Motor neuron (in vitro differentiated cells): ENCODE measurements at regions not wholly inside any gene's neighbourhood (a gene's known extent, or its start where the extent isn't known, plus 50 kb on each side); places are given as distances from the start of the nearest gene placed in this dataset.

Experiments
- ATAC-seq, 8 experiments: fragments of 200-7000 bp; cut with Tn5 transposase; replicated peaks in 6 of 8; 2 replicates each; pipeline ENCODE4 v1.8.0; 2021; ENCODE audit warnings: mild to moderate bottlenecking in 8 of 8, moderate library complexity in 8 of 8
- H3K27ac ChIP-seq, 2 donors: fragments of 250-450 bp; sonication (Bioruptor Pico); 2 replicates each; pipeline ENCODE4 v1.9.0; 2021; ENCODE audit warnings: antibody characterized with exemption in 2 of 2, mild to moderate bottlenecking in 2 of 2, moderate library complexity in 1 of 2
- H3K4me1 ChIP-seq, 2 donors: fragments of 250-450 bp; sonication (Bioruptor Pico); replicated peaks in 1 of 2; 2 replicates each; pipeline ENCODE4 v1.6.1; 2021; ENCODE audit warnings: antibody characterized with exemption in 2 of 2, mild to moderate bottlenecking in 2 of 2, moderate library complexity in 1 of 2
- H3K4me3 ChIP-seq, 5 donors: fragments of 250-450 bp; sonication (Bioruptor Pico); 2 replicates each; pipeline ENCODE4 v1.9.0; 2021; ENCODE audit warnings: antibody characterized with exemption in 5 of 5, mild to moderate bottlenecking in 5 of 5, moderate library complexity in 4 of 5
- WGBS, 10 experiments: fragments of 450-650 bp; shearing (Covaris generic); methylation state at CpG; one replicate each; pipeline ENCODE4 v1.0.0; 2022; 5-methylcytosine and 5-hydroxymethylcytosine counted together
- in situ Hi-C, 9 experiments: fragments of 400-800 bp; cut with MboI; loops; one replicate each; pipeline ENCODE4 v1.15.0; 2021; ENCODE audit warnings: low sequenced_read_pairs in 9 of 9, low pct_unique_long_range_greater_than_20kb in 2 of 9; ENCODE audit not compliant: unreplicated experiment in 9 of 9

GRCh38 chr17:77707546-77707945 is 251.0 kb upstream of the TNRC6C start:
- in situ Hi-C loops: no loop called here
- 36 to 89% (median 60%) methylated on average over 1 to 3 of the region's 4 CpGs; no CpG with 5 or more reads in 4 of the 10 experiments for WGBS, 10 experiments
- Histone ChIP-seq H3K4me3 (no peak overlapping the region), H3K4me1 (peaks cover 0 to 5% of the 10 kb centered on the region in 2 donors), H3K27ac (no peak overlapping the region)
- ATAC-seq: no peak

- H3K27ac ChIP-seq: no peak overlapping the region
- no peak for ATAC-seq
- in situ Hi-C loops: no loop called here
- H3K4me3 ChIP-seq: no peak overlapping the region
- H3K4me1 ChIP-seq: peaks cover 0 to 5% of the 10 kb centered on the region in 2 donors
- WGBS, 10 experiments: 33 to 89% (median 76%) methylated on average over 1 to 4 of the region's 4 CpGs; no CpG with 5 or more reads in 5 of the 10 experiments
Observed at GRCh38 chr17:77708049-77708448, 250.5 kb upstream of the TNRC6C start.

GRCh38 chr17:77708936-77709335 is 249.6 kb upstream of the TNRC6C start:
- no peak for ATAC-seq
- no peak overlapping the region for H3K4me3 ChIP-seq
- peaks cover 0 to 5% of the 10 kb centered on the region in 2 donors for H3K4me1 ChIP-seq
- 0 to 100% (median 68%) methylated on average over 1 to 6 of the region's 8 CpGs; no CpG with 5 or more reads in 3 of the 10 experiments for WGBS, 10 experiments
- H3K27ac ChIP-seq: no peak overlapping the region
- in situ Hi-C loops: no loop called here

GRCh38 chr17:77709594-77709993 is 248.9 kb upstream of the TNRC6C start:
- Histone ChIP-seq H3K4me3 (no peak overlapping the region), H3K4me1 (peaks cover 0 to 5% of the 10 kb centered on the region in 2 donors), H3K27ac (no peak overlapping the region)
- in situ Hi-C loops: no loop called here
- no peak for ATAC-seq
- 10 to 60% (median 32%) methylated on average over 1 to 5 of the region's 5 CpGs; no CpG with 5 or more reads in 2 of the 10 experiments for WGBS, 10 experiments

- peaks cover 0 to 5% of the 10 kb centered on the region in 2 donors for H3K4me1 ChIP-seq
- H3K27ac ChIP-seq: no peak overlapping the region
- ATAC-seq: no peak
- in situ Hi-C loops: no loop called here
- no peak overlapping the region for H3K4me3 ChIP-seq
Observed at GRCh38 chr17:77712578-77712977, 245.9 kb upstream of the TNRC6C start.

GRCh38 chr17:77716289-77716926 is 242.1 kb upstream of the TNRC6C start:
- Histone ChIP-seq H3K4me3 (no peak overlapping the region), H3K4me1 (no peaks in the 10 kb centered on the region), H3K27ac (no peak overlapping the region)
- in situ Hi-C loops: no loop called here
- ATAC-seq: no peak
- WGBS, 10 experiments: 11 to 100% (median 63%) methylated on average over 1 of the region's 1 CpG; no CpG with 5 or more reads in 2 of the 10 experiments

GRCh38 chr17:77717941-77718668 is 240.4 kb upstream of the TNRC6C start:
- no peak overlapping the region for H3K27ac ChIP-seq
- in situ Hi-C loops: no loop called here
- 51 to 100% (median 67%) methylated on average over 1 to 9 of the region's 11 CpGs; no CpG with 5 or more reads in 2 of the 10 experiments for WGBS, 10 experiments

GRCh38 chr17:77718669-77718961 is 239.9 kb upstream of the TNRC6C start:
- WGBS, 10 experiments: 60 to 97% (median 87%) methylated on average over 1 to 10 of the region's 10 CpGs; no CpG with 5 or more reads in 7 of the 10 experiments
- Histone ChIP-seq H3K4me3 (no peak overlapping the region), H3K4me1 (no peaks in the 10 kb centered on the region), H3K27ac (no peak overlapping the region)
- ATAC-seq: no peak
- in situ Hi-C loops: no loop called here

More at GRCh38 chr17:77717941-77718668, 240.4 kb upstream of the TNRC6C start:
- H3K4me3 ChIP-seq: no peak overlapping the region
- no peak for ATAC-seq
- no peaks in the 10 kb centered on the region for H3K4me1 ChIP-seq

- peaks cover 4 to 6% of the 10 kb centered on the region in 2 donors for H3K4me1 ChIP-seq
- no peak overlapping the region for H3K27ac ChIP-seq
- ATAC-seq: no peak
- no peak overlapping the region for H3K4me3 ChIP-seq
- in situ Hi-C loops: no loop called here
- 11 to 100% (median 80%) methylated on average over 1 to 4 of the region's 4 CpGs; no CpG with 5 or more reads in 1 of the 10 experiments for WGBS, 10 experiments
Observed at GRCh38 chr17:77719806-77720205, 238.7 kb upstream of the TNRC6C start.

- in situ Hi-C loops: no loop called here
- H3K4me1 ChIP-seq: peaks cover 6 to 10% of the 10 kb centered on the region in 2 donors
- no peak overlapping the region for H3K4me3 ChIP-seq
- WGBS, 10 experiments: 10 to 90% (median 72%) methylated on average over 2 to 10 of the region's 14 CpGs; no CpG with 5 or more reads in 1 of the 10 experiments
- no peak overlapping the region for H3K27ac ChIP-seq
- ATAC-seq: no peak
Observed at GRCh38 chr17:77720946-77721845, 237.3 kb upstream of the TNRC6C start.

GRCh38 chr17:77721846-77722160 is 236.7 kb upstream of the TNRC6C start:
- in situ Hi-C loops: no loop called here
- no peak for ATAC-seq
- no peak overlapping the region for H3K4me3 ChIP-seq
- peaks cover 12 to 16% of the 10 kb centered on the region in 2 donors for H3K4me1 ChIP-seq
- WGBS, 10 experiments: 20 to 80% (median 40%) methylated on average over 1 to 3 of the region's 3 CpGs; no CpG with 5 or more reads in 5 of the 10 experiments
- H3K27ac ChIP-seq: no peak overlapping the region

- H3K27ac ChIP-seq: no peak overlapping the region
- H3K4me1 ChIP-seq: peaks cover 17 to 21% of the 10 kb centered on the region in 2 donors
- 40 to 100% (median 74%) methylated on average over 1 to 6 of the region's 8 CpGs; no CpG with 5 or more reads in 3 of the 10 experiments for WGBS, 10 experiments
- H3K4me3 ChIP-seq: no peak overlapping the region
- no peak for ATAC-seq
- in situ Hi-C loops: no loop called here
Observed at GRCh38 chr17:77722366-77722765, 236.1 kb upstream of the TNRC6C start.
